Gastrocnemius medialis (tissue), 4 donors: ENCODE measurements at regions not wholly inside any gene's neighbourhood (a gene's known extent, or its start where the extent isn't known, plus 50 kb on each side); places are given as distances from the start of the nearest gene placed in this dataset.

ENCODE experiments used
- CTCF ChIP-seq, 5 experiments: fragments of 450-650 bp in 3 of 5; fragments of 200-600 bp in 2 of 5; sonication (generic) in 2 of 5; IDR thresholded peaks in 4 of 5; conservative IDR thresholded peaks in 1 of 5; 1 replicate in 4 of 5; 2 replicates in 1 of 5; pipeline ENCODE4 v1.5.1; 2016 to 2019; ENCODE audit warnings: antibody characterized with exemption in 5 of 5, mild to moderate bottlenecking in 3 of 5, moderate library complexity in 3 of 5
- POLR2A ChIP-seq, 2 donors: fragments of 450-650 bp; IDR thresholded peaks; one replicate each; pipeline ENCODE4 v1.6.1; 2017; ENCODE audit warnings: antibody characterized with exemption in 2 of 2, mild to moderate bottlenecking in 2 of 2, moderate library complexity in 2 of 2

DNA sequence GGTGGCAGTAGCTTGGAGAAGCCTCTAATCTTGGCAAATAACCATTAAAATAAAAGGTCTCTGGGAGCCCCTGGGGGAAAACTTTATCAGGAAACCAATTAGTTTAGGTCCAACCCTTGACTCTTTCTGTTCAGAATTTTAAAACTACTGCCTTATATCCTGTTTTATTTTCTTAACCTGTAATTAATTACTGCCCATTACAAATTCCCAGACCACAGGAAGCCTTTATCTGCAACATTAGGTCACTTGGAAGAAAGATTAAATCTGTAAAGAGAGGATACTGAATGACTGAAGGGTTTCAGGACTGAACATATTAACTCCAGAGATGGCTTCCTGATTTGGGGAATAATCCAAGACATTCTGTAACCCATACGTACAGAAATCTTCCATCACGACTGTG lies 320.5 kb upstream of the SORCS1 start:
- no peak for TF ChIP-seq CTCF (IDR thresholded peaks at IDR 0.05 in 4 of 5, conservative IDR thresholded peaks at IDR 0.05 in 1 of 5)
- no peak for TF ChIP-seq POLR2A (IDR thresholded peaks at IDR 0.05)
